GM12878 (cell line): ENCODE measurements at regions not wholly inside any gene's neighbourhood (a gene's known extent, or its start where the extent isn't known, plus 50 kb on each side); places are given as distances from the start of the nearest gene placed in this dataset.

Experiments used
- ATAC-seq: fragments of 200-7000 bp; cut with Tn5 transposase; 3 replicates; pipeline ENCODE4 v1.9.1; 2020; ENCODE audit warnings: mild to moderate bottlenecking, moderate library complexity
- BruUV-seq: library from RNA; stranded (reverse); fragments of 400-500 nt; replicated peaks from 2 replicates; lab custom pipeline; 2021; lab: Mats Ljungman, UMichigan
- CTCF ChIA-PET: fragments of 300-600 bp; sonication (Branson Sonifier 250); formaldehyde crosslinking; extraction: SDS; loops from one replicate; lab custom pipeline; 2021; ENCODE audit warnings: inconsistent platforms; lab: Yijun Ruan, JAX
- POLR2A ChIA-PET: fragments of 350-600 bp; formaldehyde crosslinking; extraction: SDS; loops from one replicate; lab custom pipeline; 2021; ENCODE audit warnings: inconsistent platforms; lab: Charles Lee
- RAD21 ChIA-PET: fragments of 300-600 bp; sonication (Branson Sonifier 250); formaldehyde crosslinking; loops from one replicate; lab custom pipeline; 2023; ENCODE audit warnings: antibody characterized with exemption; ENCODE audit not compliant: unreplicated experiment; lab: Charles Lee
- SMC1A ChIA-PET: fragments of 300-600 bp; sonication (Branson Sonifier 250); formaldehyde crosslinking; loops from one replicate; lab custom pipeline; 2023; ENCODE audit not compliant: unreplicated experiment, uncharacterized antibody; lab: Charles Lee
- DNase-seq: peaks from one replicate; pipeline ENCODE4 v3.0.0-alpha.2; 2011; ENCODE audit warnings: low read depth, low spot score
- FAIRE-seq: peaks from 3 replicates; lab custom pipeline; 2011; peaks lifted over from hg19 to GRCh38; lab: Jason Lieb, UNC
- H2AFZ ChIP-seq: 2 replicates; pipeline ENCODE4 v1.6.0; 2011; ENCODE audit warnings: low read depth, low read length, control low read depth; ENCODE audit not compliant: control insufficient read depth
- H3K27ac ChIP-seq: 2 replicates; pipeline ENCODE4 v1.5.1; 2011; ENCODE audit warnings: control low read depth; ENCODE audit not compliant: control insufficient read depth, insufficient read depth
- H3K27me3 ChIP-seq, 2 experiments: replicated peaks in 1 of 2; 2 replicates each; pipeline versions ENCODE4 v1.6.0 to v1.6.1; 2011; ENCODE audit warnings: low read length in 1 of 2; ENCODE audit not compliant: control insufficient read depth in 2 of 2, insufficient read depth in 2 of 2
- H3K36me3 ChIP-seq, 2 experiments: 2 replicates each; pipeline ENCODE4 v1.5.1; 2011; ENCODE audit warnings: low read length in 1 of 2; ENCODE audit not compliant: control insufficient read depth in 2 of 2, insufficient read depth in 2 of 2
- H3K4me1 ChIP-seq: 2 replicates; pipeline ENCODE4 v1.6.1; 2011; ENCODE audit warnings: mild to moderate bottlenecking, low read length, moderate library complexity, mixed read lengths; ENCODE audit not compliant: control insufficient read depth, insufficient read depth
- H3K4me2 ChIP-seq: 2 replicates; pipeline ENCODE4 v1.6.0; 2011; ENCODE audit warnings: control low read depth; ENCODE audit not compliant: control insufficient read depth, insufficient read depth
- H3K4me3 ChIP-seq: fragments of 200-600 bp; sonication (generic); 2 replicates; pipeline ENCODE4 v1.5.1; 2016
- H3K79me2 ChIP-seq: 2 replicates; pipeline ENCODE4 v1.6.0; 2011; ENCODE audit warnings: low read length; ENCODE audit not compliant: control insufficient read depth, insufficient read depth
- H3K9ac ChIP-seq: 2 replicates; pipeline ENCODE4 v1.8.0; 2011; ENCODE audit warnings: low read length, control low read depth, mixed read lengths; ENCODE audit not compliant: control insufficient read depth, insufficient read depth
- H3K9me3 ChIP-seq: replicated peaks from 3 replicates; pipeline ENCODE4 v1.5.1; 2011; ENCODE audit warnings: mild to moderate bottlenecking, low read length; ENCODE audit not compliant: control insufficient read depth, insufficient read depth
- H4K20me1 ChIP-seq: 2 replicates; pipeline ENCODE4 v1.6.0; 2011; ENCODE audit not compliant: control insufficient read depth, insufficient read depth
- BACH1 ChIP-seq: fragments of 450-650 bp; IDR thresholded peaks from 2 replicates; pipeline ENCODE4 v1.6.1; 2017; ENCODE audit warnings: mild to moderate bottlenecking, borderline replicate concordance
- CHD1 ChIP-seq: IDR thresholded peaks from 2 replicates; pipeline ENCODE4 v1.6.1; 2012; ENCODE audit warnings: low read depth, low read length, improper control_type of control experiment
- HDGF ChIP-seq: fragments of 450-650 bp; IDR thresholded peaks from 2 replicates; pipeline ENCODE4 v1.6.1; 2016; ENCODE audit warnings: antibody characterized with exemption
- RB1 ChIP-seq: fragments of 450-650 bp; formaldehyde crosslinking; IDR thresholded peaks from 2 replicates; pipeline ENCODE4 v1.6.1; 2017; ENCODE audit warnings: mild to moderate bottlenecking, borderline replicate concordance
- RFX5 ChIP-seq: IDR thresholded peaks from 2 replicates; pipeline ENCODE4 v1.6.1; 2011; ENCODE audit warnings: low read depth, low read length, improper control_type of control experiment
- SMAD1 ChIP-seq: fragments of 450-650 bp; IDR thresholded peaks from 2 replicates; pipeline ENCODE4 v1.6.1; 2018; ENCODE audit warnings: mild to moderate bottlenecking, low read depth; ENCODE audit not compliant: partially characterized antibody
- ZBTB33 ChIP-seq: fragments of 450-650 bp; IDR thresholded peaks from 2 replicates; pipeline ENCODE4 v1.6.1; 2017; ENCODE audit warnings: mild to moderate bottlenecking
- ZNF687 ChIP-seq: fragments of 450-650 bp; IDR thresholded peaks from 2 replicates; pipeline ENCODE4 v1.6.1; 2017; ENCODE audit warnings: mild to moderate bottlenecking, moderate library complexity
- WGBS: methylation state at CpG from one replicate; pipeline ENCODE4 v1.1.6; 2016; ENCODE audit warnings: low lambda C conversion rate; ENCODE audit not compliant: insufficient replicate concordance, insufficient coverage; ENCODE audit errors: missing lambda C conversion rate; 5-methylcytosine and 5-hydroxymethylcytosine counted together
- in situ Hi-C: fragments of 300-500 bp; cut with MboI; formaldehyde crosslinking; loops from 9 replicates; pipeline ENCODE4 v1.14.3; 2018; ENCODE audit warnings: mixed read lengths
- intact Hi-C: fragments of 100-400 bp; cut with micrococcal nuclease; formaldehyde crosslinking; loops from one replicate; pipeline ENCODE4 v1.14.2; 2022; ENCODE audit not compliant: unreplicated experiment

GRCh38 chr16:16909126-16909525 is 530.2 kb downstream of the NPIPA7 start (continued):
- TF ChIP-seq ZNF687 (no peak), RB1 (no peak), ZBTB33 (no peak), SMAD1 (no peak), RFX5 (no peak)

GRCh38 chr16:16910666-16911065 is 531.7 kb downstream of the NPIPA7 start:
- no peak overlapping the region for H3K4me2 ChIP-seq
- H3K27ac ChIP-seq: no peak overlapping the region
- WGBS: 0% methylated on average over 1 of the region's 1 CpG
- ChIA-PET RAD21 (no interaction called here), SMC1A (no interaction called here), CTCF (no interaction called here), POLR2A (no interaction called here)
- H3K79me2 ChIP-seq: no peaks in the 10 kb centered on the region
- no peaks in the 10 kb centered on the region for H3K27me3 ChIP-seq
- H2AFZ ChIP-seq: no peak overlapping the region
- no peak for TF ChIP-seq BACH1
- TF ChIP-seq CHD1: no peak
- no peak for TF ChIP-seq HDGF
- H3K36me3 ChIP-seq: no peaks in the 10 kb centered on the region
- no peaks in the 10 kb centered on the region for H3K9me3 ChIP-seq
- no peaks in the 10 kb centered on the region for H4K20me1 ChIP-seq
- in situ Hi-C loops: no loop called here
- no peak overlapping the region for H3K9ac ChIP-seq
- FAIRE-seq: no peak
- no peak overlapping the region for H3K4me3 ChIP-seq
- no peak for DNase-seq
- no peaks in the 10 kb centered on the region for H3K4me1 ChIP-seq
- BruUV-seq: no TSS peak
- intact Hi-C loops: no loop called here
- ATAC-seq: no peak
